GM12872 (cell line): ENCODE measurements at regions not wholly inside any gene's neighbourhood (a gene's known extent, or its start where the extent isn't known, plus 50 kb on each side); places are given as distances from the start of the nearest gene placed in this dataset.

Source experiments
- CTCF ChIP-seq: IDR thresholded peaks from 3 replicates; pipeline ENCODE4 v1.5.1; 2011; ENCODE audit warnings: low read depth, mild to moderate bottlenecking, low read length, moderate library complexity; ENCODE audit not compliant: insufficient read depth

GRCh38 chr2:204108781-204109295 lies 172.3 kb downstream of the ICOS start:
- TF ChIP-seq CTCF, result no peak

- no peak for TF ChIP-seq CTCF
Observed at GRCh38 chr2:204109681-204110080, 173.1 kb downstream of the ICOS start.

- no peak for TF ChIP-seq CTCF
Observed at GRCh38 chr2:204110338-204110741, 173.8 kb downstream of the ICOS start.

- TF ChIP-seq CTCF, result no peak
Observed at GRCh38 chr2:204110751-204111516, 174.4 kb downstream of the ICOS start.

GRCh38 chr2:204112084-204112770 lies 175.7 kb downstream of the ICOS start:
- TF ChIP-seq CTCF, result no peak

GRCh38 chr2:204114295-204115136 lies 178.0 kb downstream of the ICOS start:
- no peak for TF ChIP-seq CTCF
